ENCODE measurements at regions not wholly inside any gene's neighbourhood (a gene's known extent, or its start where the extent isn't known, plus 50 kb on each side); places are given as distances from the start of the nearest gene placed in this dataset.

DNA sequence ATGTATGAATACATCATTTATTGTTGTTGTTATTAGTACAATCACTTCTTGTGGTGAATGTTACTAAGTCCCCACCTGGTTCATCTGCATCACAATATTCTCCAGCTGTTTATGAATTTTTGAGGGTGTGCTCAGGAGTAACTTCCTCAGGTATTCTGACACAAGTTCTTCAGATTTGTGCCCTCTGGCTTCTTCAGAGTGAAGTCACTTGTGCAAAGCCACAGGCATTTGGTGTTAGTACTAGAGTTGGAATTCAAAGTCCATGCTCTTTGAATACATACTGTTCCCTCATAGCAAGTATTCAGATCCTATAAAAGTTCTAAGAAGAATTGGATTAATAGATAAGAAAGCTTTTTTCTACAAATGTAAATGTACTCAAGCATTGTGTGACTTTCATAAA, 150.3 kb upstream of the AVPR1A start:
- TF ChIP-seq YY1 (IDR thresholded peaks at IDR 0.05; ENCODE audit: insufficient read depth, insufficient read length) = no peak
- TF ChIP-seq ZNF274 (IDR thresholded peaks at IDR 0.05; ENCODE audit: low read depth, low read length) = no peak

Data from NT2/D1 (cell line).